Ishikawa (cell line): ENCODE measurements at regions not wholly inside any gene's neighbourhood (a gene's known extent, or its start where the extent isn't known, plus 50 kb on each side); places are given as distances from the start of the nearest gene placed in this dataset.

Source experiments
- CREB1 ChIP-seq: IDR thresholded peaks from 2 replicates; pipeline ENCODE4 v1.6.1; 2012; ENCODE audit warnings: low read depth
- EP300 ChIP-seq: IDR thresholded peaks from 2 replicates; pipeline ENCODE4 v1.6.1; 2012; ENCODE audit warnings: borderline replicate concordance
- FOXM1 ChIP-seq: IDR thresholded peaks from 2 replicates; pipeline ENCODE4 v1.6.1; 2012; ENCODE audit warnings: low read depth, borderline replicate concordance
- TAF1 ChIP-seq: IDR thresholded peaks from 2 replicates; pipeline ENCODE4 v1.6.1; 2012; ENCODE audit warnings: low read depth, mild to moderate bottlenecking
- TCF12 ChIP-seq: IDR thresholded peaks from 2 replicates; pipeline ENCODE4 v1.6.1; 2012; ENCODE audit warnings: low read depth
- TEAD4 ChIP-seq: IDR thresholded peaks from 2 replicates; pipeline ENCODE4 v1.6.1; 2012

- TF ChIP-seq EP300 (no peak), FOXM1 (no peak), TEAD4 (no peak), TAF1 (no peak), TCF12 (no peak), CREB1 (no peak)
Measured at GRCh38 chr18:41887100-41887499, 67.9 kb upstream of the PIK3C3 start.
